Stimulated activated CD4-positive, alpha-beta T cell treated with anti-CD3 and anti-CD28 coated beads, TNF-alpha, amount 100 ng/mL, for 48 hours (primary cell): ENCODE measurements at regions not wholly inside any gene's neighbourhood (a gene's known extent, or its start where the extent isn't known, plus 50 kb on each side); places are given as distances from the start of the nearest gene placed in this dataset.
"Not testable (repeated sequence)": the region's sequence is repeated elsewhere in the genome, so short reads cannot be mapped to it uniquely, and the experiment has no call there.

Experiments used
- DNase-seq, 3 donors: peaks; one replicate each; pipeline ENCODE4 v3.0.0-alpha.2; 2020; ENCODE audit warnings: low read depth in 3 of 3

DNA sequence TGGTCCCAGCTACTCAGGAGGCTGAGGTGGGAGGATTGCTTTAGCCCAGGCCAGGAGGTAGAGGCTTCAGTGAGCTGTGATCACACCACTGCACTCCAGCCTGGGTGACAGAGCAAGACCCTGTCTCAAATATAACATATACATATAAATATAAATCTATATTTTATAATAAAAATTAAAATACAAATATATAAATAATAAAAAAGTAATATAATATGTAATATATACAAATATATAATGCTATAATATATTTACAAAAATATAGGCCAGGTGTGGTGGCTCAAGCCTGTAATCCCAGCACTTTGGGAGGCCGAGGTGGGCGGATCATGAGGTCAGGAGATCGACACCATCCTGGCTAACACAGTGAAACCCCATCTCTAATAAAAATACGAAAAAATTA lies 131.4 kb downstream of the MFAP3L start:
- not testable (repeated sequence) for DNase-seq

GRCh38 chr4:169885893-169886292 lies 128.1 kb upstream of the HPF1 start:
- DNase-seq, result no peak

- DNase-seq, result no peak
Measured at GRCh38 chr4:169881769-169882168, 124.0 kb upstream of the HPF1 start.

- no peak for DNase-seq
Measured at GRCh38 chr4:169870507-169870906, 112.8 kb upstream of the HPF1 start.

GRCh38 chr4:169869490-169869889 lies 111.7 kb upstream of the HPF1 start:
- no peak for DNase-seq

GRCh38 chr4:169861593-169861992 lies 103.8 kb upstream of the HPF1 start:
- DNase-seq, result no peak

DNA sequence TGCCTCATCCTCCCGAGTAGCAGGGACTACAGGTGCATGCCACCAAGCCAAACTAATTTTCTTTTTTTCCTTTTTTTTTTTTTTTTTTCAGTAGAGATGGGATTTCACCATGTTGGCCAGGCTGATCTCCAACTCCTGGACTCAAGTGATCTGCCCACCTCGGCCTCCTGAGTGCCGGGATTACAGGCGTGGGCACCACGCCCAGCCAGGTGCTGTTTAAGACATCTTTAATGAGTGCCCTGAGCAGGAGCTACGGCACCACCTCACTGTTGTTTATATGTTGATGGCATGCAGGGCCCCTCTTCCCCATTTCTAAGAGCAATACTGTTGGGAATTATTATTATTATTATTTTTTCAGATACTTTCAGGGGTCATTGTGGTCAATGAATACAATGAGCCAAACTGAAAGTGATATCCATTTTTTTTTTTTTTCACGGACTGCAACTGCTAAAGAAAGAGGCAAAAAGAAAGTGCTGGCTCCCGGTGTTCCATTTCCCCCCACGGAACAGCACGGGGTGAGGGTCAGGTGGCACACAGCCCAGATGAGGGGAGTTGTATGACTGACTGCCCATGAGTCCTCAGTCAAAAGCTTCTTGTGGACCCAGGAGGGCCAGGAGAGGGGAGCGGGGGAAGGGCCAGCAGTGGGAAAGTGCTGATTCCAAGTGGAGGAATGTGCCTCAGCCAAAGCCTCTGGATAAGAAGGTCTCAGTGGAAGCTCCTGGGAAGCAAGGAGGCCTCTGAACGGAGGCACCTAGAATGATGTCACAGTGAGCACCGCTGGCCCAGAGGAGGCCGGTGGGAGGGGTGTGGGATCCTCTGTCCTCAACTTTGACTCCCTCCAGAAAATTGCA lies 101.8 kb upstream of the HPF1 start:
- DNase-seq, result no peak

DNA sequence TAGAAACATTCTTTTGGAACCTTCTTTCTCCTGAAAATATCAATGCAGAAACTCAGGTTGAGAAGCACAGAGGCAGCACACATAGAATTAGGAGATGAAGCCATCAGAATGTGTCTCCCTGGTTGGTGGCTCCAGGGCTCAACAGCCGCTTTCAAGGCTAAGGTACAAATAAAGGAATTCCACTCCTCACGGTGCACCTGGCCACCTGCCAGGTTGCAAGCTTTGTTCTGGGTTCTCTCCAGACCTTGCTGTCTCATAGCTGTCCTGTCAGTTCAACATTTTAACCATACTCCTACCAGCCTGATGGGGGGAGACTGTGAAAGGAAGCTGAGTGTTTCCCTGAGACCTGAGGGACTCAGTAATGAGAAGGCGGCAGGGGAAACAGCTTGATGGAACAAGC lies 96.3 kb upstream of the HPF1 start:
- DNase-seq, result no peak

DNA sequence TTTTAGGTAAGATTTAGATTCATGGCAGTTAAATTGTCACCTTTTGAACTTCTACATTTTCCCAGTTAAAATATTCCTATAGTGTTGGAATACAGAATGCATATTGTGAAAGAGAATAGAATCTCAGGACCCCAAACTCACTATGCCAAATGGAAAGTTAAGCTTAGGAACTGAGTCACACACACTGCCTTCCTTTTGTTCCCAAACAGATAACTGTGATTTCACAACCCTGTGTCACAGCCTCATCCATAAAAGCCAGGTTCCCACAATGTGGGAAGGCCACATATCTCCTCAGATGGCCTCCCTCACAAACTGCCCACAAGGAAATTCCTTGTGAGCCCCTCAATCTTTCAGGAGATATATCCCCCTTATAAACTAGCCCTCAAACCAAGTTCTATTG lies 94.7 kb upstream of the HPF1 start:
- DNase-seq, result no peak

- DNase-seq, result no peak
Measured at GRCh38 chr4:169851750-169852149, 94.0 kb upstream of the HPF1 start.

GRCh38 chr4:169849456-169849855 lies 91.7 kb upstream of the HPF1 start:
- DNase-seq, result no peak

GRCh38 chr4:169848018-169848417 lies 90.3 kb upstream of the HPF1 start:
- no peak for DNase-seq

DNA sequence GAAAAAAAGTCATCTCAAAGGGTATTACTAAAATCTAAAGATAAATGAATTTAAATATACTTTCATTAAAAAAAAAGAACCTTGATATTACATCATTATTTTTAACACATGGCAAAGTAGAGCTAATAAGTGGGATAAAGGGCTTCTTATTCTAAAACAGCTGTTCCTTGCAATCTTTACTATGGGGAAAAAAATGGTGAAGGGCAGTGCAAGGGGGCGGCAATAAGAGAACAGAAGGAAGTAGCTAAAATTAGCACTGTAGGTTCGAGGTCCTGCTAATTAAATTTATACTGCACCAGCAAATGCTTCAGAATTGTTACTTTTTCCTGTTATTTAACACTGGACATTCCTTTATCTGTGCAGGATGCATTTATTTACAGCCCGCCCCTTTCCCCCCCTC lies 89.4 kb upstream of the HPF1 start:
- no peak for DNase-seq

- no peak for DNase-seq
Measured at GRCh38 chr4:169846396-169846795, 88.7 kb upstream of the HPF1 start.

DNA sequence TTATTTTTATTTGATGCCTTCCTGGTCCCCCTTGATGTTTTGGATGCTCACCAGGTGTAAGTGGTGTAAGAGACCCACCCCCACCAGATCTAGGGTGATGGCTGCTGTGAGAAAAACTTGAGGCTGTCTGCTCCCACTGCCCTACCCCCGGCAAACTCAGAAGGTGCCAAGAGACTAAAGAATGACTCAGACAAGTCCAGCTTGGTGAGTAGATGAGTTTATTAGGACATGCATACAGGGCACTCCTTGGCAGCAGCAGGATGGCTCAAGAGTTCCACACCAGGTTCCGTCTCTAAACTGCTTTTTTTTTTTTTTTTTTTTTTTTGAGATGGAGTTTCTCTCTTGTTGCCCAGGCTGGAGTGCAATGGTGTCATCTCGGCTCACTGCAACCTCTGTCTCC lies 84.0 kb upstream of the HPF1 start:
- DNase-seq, result no peak

DNA sequence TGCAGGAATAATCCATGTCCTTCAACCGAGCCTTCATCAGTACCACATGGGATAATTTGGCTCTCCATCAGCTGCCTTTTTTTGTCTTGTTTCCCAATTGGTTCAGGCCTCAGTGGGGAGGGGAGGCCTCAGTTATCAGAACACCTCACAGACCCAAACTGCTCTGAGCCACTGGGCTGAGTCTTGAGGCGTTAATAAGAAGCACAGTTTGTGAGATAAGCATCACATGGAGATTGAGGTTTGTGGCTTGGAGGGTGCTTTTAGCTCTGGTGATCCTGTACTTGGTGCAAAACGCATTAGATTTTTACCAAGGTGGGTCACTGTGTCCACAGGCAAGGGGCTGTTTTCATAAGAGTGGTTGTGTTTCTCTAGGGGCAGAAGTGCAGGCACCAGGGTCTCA lies 82.8 kb upstream of the HPF1 start:
- no peak for DNase-seq

DNA sequence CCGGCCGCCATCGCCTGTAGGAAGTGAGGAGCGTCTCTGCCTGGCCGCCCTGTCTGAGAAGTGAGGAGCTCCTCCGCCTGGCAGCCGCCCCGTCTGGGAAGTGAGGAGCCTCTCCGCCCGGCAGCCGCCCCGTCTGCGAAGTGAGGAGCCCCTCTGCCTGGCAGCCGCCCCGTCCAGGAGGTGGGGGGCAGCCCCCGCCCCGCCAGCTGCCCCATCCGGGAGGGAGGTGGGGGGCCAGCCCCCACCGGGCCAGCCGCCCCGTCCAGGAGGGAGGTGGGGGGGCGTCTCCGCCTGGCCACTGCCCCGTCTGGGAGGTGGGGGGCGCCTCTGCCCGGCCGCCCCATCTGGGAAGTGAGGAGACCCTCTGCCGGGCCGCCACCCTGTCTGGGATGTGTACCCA lies 70.6 kb upstream of the HPF1 start:
- DNase-seq, result not testable (repeated sequence)

- no peak for DNase-seq
Measured at GRCh38 chr4:169826634-169827187, 69.0 kb upstream of the HPF1 start.

GRCh38 chr4:169823685-169824084 lies 65.9 kb upstream of the HPF1 start:
- DNase-seq, result peak in 2 of 3 donors; percentile 1 to 4

DNA sequence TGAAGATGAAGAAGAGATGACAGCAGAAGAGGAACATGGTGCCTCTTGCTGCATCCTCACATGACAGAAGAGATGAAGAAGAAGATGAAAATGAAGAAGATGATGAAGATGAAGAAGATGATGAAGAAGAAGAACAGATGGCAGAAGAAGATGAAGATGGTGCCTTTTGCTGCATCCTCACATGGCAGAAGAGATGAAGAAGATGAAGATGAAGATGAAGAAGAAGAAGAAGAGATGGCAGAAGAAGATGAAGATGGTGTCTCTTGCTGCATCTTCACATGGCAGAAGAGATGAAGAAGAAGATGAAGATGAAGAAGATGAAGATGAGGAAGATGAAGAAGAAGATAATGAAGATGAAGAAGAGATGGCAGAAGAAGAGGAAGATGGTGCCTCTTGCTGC lies 63.7 kb upstream of the HPF1 start:
- DNase-seq, result no peak

GRCh38 chr4:169818063-169818679 lies 60.4 kb upstream of the HPF1 start:
- DNase-seq, result no peak

- DNase-seq, result no peak
Measured at GRCh38 chr4:169815606-169816005, 57.9 kb upstream of the HPF1 start.

- no peak for DNase-seq
Measured at GRCh38 chr4:169811476-169811875, 53.7 kb upstream of the HPF1 start.
